ENCODE measurements at regions not wholly inside any gene's neighbourhood (a gene's known extent, or its start where the extent isn't known, plus 50 kb on each side); places are given as distances from the start of the nearest gene placed in this dataset.

GRCh38 chr17:63265526-63265925, 180.6 kb downstream of the CYB561 start:
- TF ChIP-seq YY1 (IDR thresholded peaks at IDR 0.05; ENCODE audit: insufficient read depth, insufficient read length) (no peak), ZNF274 (IDR thresholded peaks at IDR 0.05; ENCODE audit: low read depth, low read length) (no peak), SUZ12 (IDR thresholded peaks at IDR 0.05; ENCODE audit: extremely low read depth, insufficient read depth, insufficient read length) (no peak)

All from NT2/D1 (cell line).